Right lobe of liver (tissue), 6 donors: ENCODE measurements at regions not wholly inside any gene's neighbourhood (a gene's known extent, or its start where the extent isn't known, plus 50 kb on each side); places are given as distances from the start of the nearest gene placed in this dataset.

ENCODE experiments used
- ATAC-seq, 4 donors: fragments of 200-7000 bp; cut with Tn5 transposase; one replicate each; pipeline ENCODE4 v1.9.1; 2020; ENCODE audit warnings: mild to moderate bottlenecking in 4 of 4, moderate library complexity in 4 of 4
- DNase-seq, 3 donors: peaks; one replicate each; pipeline ENCODE4 v3.0.0-alpha.2; 2020
- H3K27ac ChIP-seq, 3 donors: fragments of 200-600 bp; one replicate each; pipeline ENCODE4 v1.8.0; 2022
- H3K27me3 ChIP-seq, 2 donors: fragments of 200-600 bp; one replicate each; pipeline ENCODE4 v1.8.0; 2022
- H3K36me3 ChIP-seq, 4 donors: fragments of 200-600 bp; sonication (generic) in 1 of 4; one replicate each; pipeline versions ENCODE4 v1.5.1 to v1.8.0; 2017 to 2022; ENCODE audit warnings: control low read depth in 1 of 4
- H3K4me1 ChIP-seq, 4 donors: fragments of 200-600 bp; sonication (generic) in 1 of 4; one replicate each; pipeline versions ENCODE4 v1.5.1 to v1.8.0; 2017 to 2022; ENCODE audit warnings: control low read depth in 1 of 4
- H3K4me3 ChIP-seq, 3 donors: fragments of 200-600 bp; one replicate each; pipeline ENCODE4 v1.8.0; 2022
- H3K9me3 ChIP-seq, 4 donors: fragments of 200-600 bp; sonication (generic) in 1 of 4; one replicate each; pipeline versions ENCODE4 v1.5.1 to v1.8.0; 2017 to 2022; ENCODE audit warnings: control low read depth in 1 of 4
- POLR2A ChIP-seq: fragments of 450-650 bp; IDR thresholded peaks from one replicate; pipeline ENCODE4 v1.6.1; 2017; ENCODE audit warnings: antibody characterized with exemption, mild to moderate bottlenecking
- WGBS: methylation state at CpG from one replicate; pipeline ENCODE4 v1.1.6; 2018; ENCODE audit warnings: low coverage, low lambda C conversion rate; ENCODE audit not compliant: insufficient coverage; ENCODE audit errors: missing lambda C conversion rate; 5-methylcytosine and 5-hydroxymethylcytosine counted together
- intact Hi-C, 2 donors: fragments of 100-400 bp; cut with DNase I; formaldehyde crosslinking; loops; one replicate each; pipeline versions ENCODE4 v1.11.2 to v1.14.1; 2022
- TF ChIP-seq, protein P1 (sequence below), 4 donors: fragments of 200-600 bp in 3 of 4; fragments of 450-650 bp in 1 of 4; IDR thresholded peaks; one replicate each; pipeline versions ENCODE4 v1.5.1 to v1.8.0; 2016 to 2022; ENCODE audit warnings: antibody characterized with exemption in 4 of 4, mild to moderate bottlenecking in 2 of 4
- donor health status: DM: no; HTN: yes; CAD: no.
- donor health status: DM: no; HTN: no; CAD: no.
- donor health status: DM: no; HTN: no; CAD: no.
- donor health status: DM: no; HTN: yes; CAD: no.
- donor health status: DM: no; HTN: yes; CAD: no.

DNA sequence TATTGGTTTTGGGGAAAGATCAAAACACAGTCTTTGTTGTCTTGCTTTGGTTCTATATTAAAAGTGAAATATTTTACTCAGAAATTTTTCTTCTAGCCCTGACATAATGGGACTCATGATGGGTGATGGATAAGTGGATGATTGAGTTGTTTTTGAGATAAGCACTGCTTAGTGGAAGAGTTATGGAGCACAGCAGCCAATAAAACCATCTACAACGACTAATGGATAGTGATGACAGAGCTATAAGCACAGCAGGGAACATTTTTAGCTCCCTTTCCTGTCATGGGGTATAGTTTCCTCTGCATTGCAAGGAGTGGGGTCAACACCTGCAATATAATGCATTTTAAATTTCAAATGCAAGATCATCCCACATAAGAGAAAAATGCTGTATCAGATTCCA lies 812.4 kb downstream of the STPG2 start:
- Histone ChIP-seq H3K4me1 (no peaks in the 10 kb centered on the region), H3K36me3 (no peaks in the 10 kb centered on the region), H3K27me3 (no peaks in the 10 kb centered on the region), H3K4me3 (no peak overlapping the region), H3K9me3 (no peaks in the 10 kb centered on the region), H3K27ac (no peak overlapping the region)
- no peak for DNase-seq
- ATAC-seq: no peak
- TF ChIP-seq, protein P1, sequence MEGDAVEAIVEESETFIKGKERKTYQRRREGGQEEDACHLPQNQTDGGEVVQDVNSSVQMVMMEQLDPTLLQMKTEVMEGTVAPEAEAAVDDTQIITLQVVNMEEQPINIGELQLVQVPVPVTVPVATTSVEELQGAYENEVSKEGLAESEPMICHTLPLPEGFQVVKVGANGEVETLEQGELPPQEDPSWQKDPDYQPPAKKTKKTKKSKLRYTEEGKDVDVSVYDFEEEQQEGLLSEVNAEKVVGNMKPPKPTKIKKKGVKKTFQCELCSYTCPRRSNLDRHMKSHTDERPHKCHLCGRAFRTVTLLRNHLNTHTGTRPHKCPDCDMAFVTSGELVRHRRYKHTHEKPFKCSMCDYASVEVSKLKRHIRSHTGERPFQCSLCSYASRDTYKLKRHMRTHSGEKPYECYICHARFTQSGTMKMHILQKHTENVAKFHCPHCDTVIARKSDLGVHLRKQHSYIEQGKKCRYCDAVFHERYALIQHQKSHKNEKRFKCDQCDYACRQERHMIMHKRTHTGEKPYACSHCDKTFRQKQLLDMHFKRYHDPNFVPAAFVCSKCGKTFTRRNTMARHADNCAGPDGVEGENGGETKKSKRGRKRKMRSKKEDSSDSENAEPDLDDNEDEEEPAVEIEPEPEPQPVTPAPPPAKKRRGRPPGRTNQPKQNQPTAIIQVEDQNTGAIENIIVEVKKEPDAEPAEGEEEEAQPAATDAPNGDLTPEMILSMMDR (IDR thresholded peaks at IDR 0.05): no peak
- 38% methylated on average over 1 of the region's 1 CpG for WGBS
- intact Hi-C loops: no loop called here

- no peak for ATAC-seq
- Histone ChIP-seq H3K4me1 (no peaks in the 10 kb centered on the region), H3K27me3 (no peaks in the 10 kb centered on the region), H3K27ac (no peak overlapping the region), H3K36me3 (no peaks in the 10 kb centered on the region), H3K4me3 (no peak overlapping the region), H3K9me3 (no peaks in the 10 kb centered on the region)
- DNase-seq: no peak
- TF ChIP-seq POLR2A: no peak
- TF ChIP-seq, protein P1 (IDR thresholded peaks at IDR 0.05): no peak
- intact Hi-C loops: no loop called here
- 43% methylated on average over 2 of the region's 2 CpGs for WGBS
Measured at GRCh38 chr4:97334348-97334747, 808.9 kb downstream of the STPG2 start.

GRCh38 chr4:97349468-97350186 lies 793.6 kb downstream of the STPG2 start:
- H3K27ac ChIP-seq: no peak overlapping the region
- ATAC-seq (no peak), DNase-seq (no peak)
- H3K4me1 ChIP-seq: no peaks in the 10 kb centered on the region
- no peaks in the 10 kb centered on the region for H3K36me3 ChIP-seq
- intact Hi-C loops: no loop called here
- no peak overlapping the region for H3K4me3 ChIP-seq
- no peak for TF ChIP-seq POLR2A
- TF ChIP-seq, protein P1 (IDR thresholded peaks at IDR 0.05): no peak
- H3K27me3 ChIP-seq: no peaks in the 10 kb centered on the region
- no peaks in the 10 kb centered on the region for H3K9me3 ChIP-seq
- 50% methylated on average over 1 of the region's 1 CpG for WGBS

- TF ChIP-seq, protein P1 (IDR thresholded peaks at IDR 0.05): no peak
- no peak for TF ChIP-seq POLR2A
- Histone ChIP-seq H3K27ac (no peak overlapping the region), H3K4me1 (no peaks in the 10 kb centered on the region), H3K9me3 (no peaks in the 10 kb centered on the region), H3K27me3 (no peaks in the 10 kb centered on the region), H3K4me3 (no peak overlapping the region), H3K36me3 (no peaks in the 10 kb centered on the region)
- WGBS: 83% methylated on average over 1 of the region's 1 CpG
- no peak for DNase-seq
- ATAC-seq: no peak
- intact Hi-C loops: no loop called here
Measured at GRCh38 chr4:97353876-97354275, 789.4 kb downstream of the STPG2 start.
